Upper lobe of right lung (tissue), 1 donor: ENCODE measurements at regions not wholly inside any gene's neighbourhood (a gene's known extent, or its start where the extent isn't known, plus 50 kb on each side); places are given as distances from the start of the nearest gene placed in this dataset.

Source experiments
- ATAC-seq: fragments of 200-7000 bp; cut with Tn5 transposase; one replicate; pipeline ENCODE4 v1.9.1; 2020; ENCODE audit warnings: mild to moderate bottlenecking, moderate library complexity
- DNase-seq: peaks from one replicate; pipeline ENCODE4 v3.0.0-alpha.2; 2020
- H3K27ac ChIP-seq: fragments of 200-600 bp; one replicate; pipeline ENCODE4 v1.8.0; 2022
- H3K27me3 ChIP-seq: fragments of 200-600 bp; one replicate; pipeline ENCODE4 v1.8.0; 2022; ENCODE audit warnings: mild to moderate bottlenecking
- H3K36me3 ChIP-seq: fragments of 200-600 bp; one replicate; pipeline ENCODE4 v1.8.0; 2022
- H3K4me1 ChIP-seq: fragments of 200-600 bp; one replicate; pipeline ENCODE4 v1.8.0; 2022
- H3K4me3 ChIP-seq: fragments of 200-600 bp; one replicate; pipeline ENCODE4 v1.8.0; 2022; ENCODE audit warnings: mild to moderate bottlenecking
- H3K9me3 ChIP-seq: fragments of 200-600 bp; one replicate; pipeline ENCODE4 v1.8.0; 2022
- CTCF ChIP-seq: fragments of 200-600 bp; IDR thresholded peaks from one replicate; pipeline ENCODE4 v1.8.0; 2022; ENCODE audit warnings: antibody characterized with exemption
- intact Hi-C: fragments of 100-400 bp; cut with DNase I; formaldehyde crosslinking; loops from one replicate; pipeline ENCODE4 v1.11.0; 2022
- donor health status: DM: no; HTN: yes; CAD: no; lungs with severe emphysema.

GRCh38 chr6:6847591-6847990, 259.1 kb downstream of the LY86 start:
- Histone ChIP-seq H3K27ac (no peak overlapping the region), H3K4me1 (no peaks in the 10 kb centered on the region), H3K9me3 (no peaks in the 10 kb centered on the region), H3K36me3 (no peaks in the 10 kb centered on the region), H3K27me3 (no peaks in the 10 kb centered on the region), H3K4me3 (no peak overlapping the region)
- DNase-seq: no peak
- intact Hi-C loops: no loop called here
- no peak for ATAC-seq
- TF ChIP-seq CTCF: no peak

GRCh38 chr6:6851059-6851948, 256.5 kb upstream of the RREB1 start:
- intact Hi-C loops: no loop called here
- DNase-seq: no peak
- Histone ChIP-seq H3K4me3 (no peak overlapping the region), H3K9me3 (no peaks in the 10 kb centered on the region), H3K27ac (peak overlapping the region; percentile 19), H3K27me3 (no peaks in the 10 kb centered on the region), H3K4me1 (peaks cover 6% of the 10 kb centered on the region), H3K36me3 (no peaks in the 10 kb centered on the region)
- ATAC-seq: peak; percentile 97
- TF ChIP-seq CTCF: no peak

GRCh38 chr6:6851949-6852261, 255.9 kb upstream of the RREB1 start:
- H3K4me1 ChIP-seq: peaks cover 11% of the 10 kb centered on the region
- intact Hi-C loops: no loop called here
- no peak overlapping the region for H3K4me3 ChIP-seq
- H3K27ac ChIP-seq: no peak overlapping the region
- H3K36me3 ChIP-seq: no peaks in the 10 kb centered on the region
- no peaks in the 10 kb centered on the region for H3K9me3 ChIP-seq
- no peaks in the 10 kb centered on the region for H3K27me3 ChIP-seq
- ATAC-seq (no peak), DNase-seq (no peak)
- no peak for TF ChIP-seq CTCF

- Histone ChIP-seq H3K4me1 (peaks cover 25% of the 10 kb centered on the region), H3K9me3 (no peaks in the 10 kb centered on the region), H3K27me3 (no peaks in the 10 kb centered on the region), H3K27ac (peak overlapping the region; percentile 83), H3K36me3 (no peaks in the 10 kb centered on the region), H3K4me3 (peak overlapping the region; percentile 12)
- intact Hi-C loops: no loop called here
- peak; percentile 84 for DNase-seq
- peak; percentile 88 for ATAC-seq
- TF ChIP-seq CTCF: no peak
Observed at GRCh38 chr6:6856538-6857523, 250.9 kb upstream of the RREB1 start.

GRCh38 chr6:6857528-6857927, 250.2 kb upstream of the RREB1 start:
- H3K27ac ChIP-seq: peak overlapping the region; percentile 83
- TF ChIP-seq CTCF: no peak
- H3K4me1 ChIP-seq: peaks cover 25% of the 10 kb centered on the region
- ATAC-seq (no peak), DNase-seq (no peak)
- no peaks in the 10 kb centered on the region for H3K9me3 ChIP-seq
- no peaks in the 10 kb centered on the region for H3K36me3 ChIP-seq
- no peak overlapping the region for H3K4me3 ChIP-seq
- intact Hi-C loops: no loop called here
- H3K27me3 ChIP-seq: no peaks in the 10 kb centered on the region
